K562 (cell line): ENCODE measurements at regions not wholly inside any gene's neighbourhood (a gene's known extent, or its start where the extent isn't known, plus 50 kb on each side); places are given as distances from the start of the nearest gene placed in this dataset.

ENCODE experiments used
- ARID2 ChIP-seq: fragments of 450-650 bp; IDR thresholded peaks from 2 replicates; pipeline ENCODE4 v1.6.1; 2017; ENCODE audit warnings: antibody characterized with exemption, mild to moderate bottlenecking
- MEF2D ChIP-seq: conservative IDR thresholded peaks from 2 replicates; pipeline ENCODE4 v1.6.1; 2016; ENCODE audit warnings: low read depth, missing genetic modification characterization, missing compliant biosample characterization
- MYNN ChIP-seq, 2 experiments: sonication (generic); formaldehyde crosslinking in 1 of 2; IDR thresholded peaks; 2 replicates each; pipeline versions ENCODE4 v1.5.0 to v1.6.1; 2016 to 2020; ENCODE audit warnings: antibody characterized with exemption in 1 of 2, missing genetic modification reagents in 1 of 2
- RAD21 ChIP-seq, 2 experiments: fragments of 250-450 bp in 1 of 2; fragments of 450-650 bp in 1 of 2; sonication (Bioruptor Pico) in 1 of 2; formaldehyde crosslinking in 1 of 2; IDR thresholded peaks in 1 of 2; conservative IDR thresholded peaks in 1 of 2; 2 replicates each; pipeline versions ENCODE4 v1.4.0 to v1.8.0; 2020 to 2022; ENCODE audit warnings: mild to moderate bottlenecking in 2 of 2, moderate library complexity in 1 of 2
- SMC3 ChIP-seq: conservative IDR thresholded peaks from 2 replicates; pipeline ENCODE4 v1.6.1; 2011; ENCODE audit warnings: low read depth, low read length, improper control_type of control experiment; ENCODE audit not compliant: insufficient read depth
- TF ChIP-seq, protein P1 (sequence below): fragments of 450-650 bp; IDR thresholded peaks from 2 replicates; pipeline ENCODE4 v1.6.1; 2016; ENCODE audit warnings: missing biosample characterization, missing genetic modification characterization
- TF ChIP-seq, protein P2 (sequence below): fragments of 200-800 bp; sonication (Bioruptor generic); IDR thresholded peaks from 2 replicates; pipeline ENCODE4 v1.6.1; 2017; ENCODE audit warnings: missing genetic modification characterization, missing compliant biosample characterization
- TF ChIP-seq, protein P3 (sequence below): sonication (generic); formaldehyde crosslinking; IDR thresholded peaks from 2 replicates; pipeline ENCODE4 v1.8.0; 2022; ENCODE audit warnings: missing genetic modification reagents, mild to moderate bottlenecking, borderline replicate concordance

DNA sequence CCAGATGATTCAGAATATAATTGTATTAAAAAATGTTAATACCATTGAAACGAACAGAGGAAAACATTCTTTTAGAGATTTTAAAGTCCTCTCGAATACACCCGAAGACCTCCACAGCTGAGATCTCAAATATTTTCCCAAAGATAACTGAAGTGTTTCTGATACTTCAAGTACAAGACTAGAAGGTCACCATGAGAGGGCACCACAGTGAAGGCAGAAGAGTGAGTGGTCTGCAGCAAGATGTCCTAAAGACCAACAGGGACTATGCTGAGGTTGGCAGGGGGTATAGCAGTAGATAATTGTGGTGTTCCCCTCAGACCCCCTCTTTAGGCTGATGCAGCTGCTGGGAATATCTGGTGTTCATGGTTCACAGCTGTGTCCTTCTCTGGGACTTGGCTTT lies 156.5 kb downstream of the PDCD6IP start (continued):
- TF ChIP-seq RAD21 (CRISPR knock-in tag; conservative IDR thresholded peaks at IDR 0.05 in 1 of 2, IDR thresholded peaks at IDR 0.05 in 1 of 2) (peak; percentile 82 to 86), MYNN (IDR thresholded peaks at IDR 0.05) (no peak), MYNN (CRISPR knock-in tag; IDR thresholded peaks at IDR 0.05) (no peak), SMC3 (peak; percentile 71), MEF2D (no peak), ARID2 (peak; percentile 72; the same call in 1 of the 2 replicates)
- TF ChIP-seq, protein P1, sequence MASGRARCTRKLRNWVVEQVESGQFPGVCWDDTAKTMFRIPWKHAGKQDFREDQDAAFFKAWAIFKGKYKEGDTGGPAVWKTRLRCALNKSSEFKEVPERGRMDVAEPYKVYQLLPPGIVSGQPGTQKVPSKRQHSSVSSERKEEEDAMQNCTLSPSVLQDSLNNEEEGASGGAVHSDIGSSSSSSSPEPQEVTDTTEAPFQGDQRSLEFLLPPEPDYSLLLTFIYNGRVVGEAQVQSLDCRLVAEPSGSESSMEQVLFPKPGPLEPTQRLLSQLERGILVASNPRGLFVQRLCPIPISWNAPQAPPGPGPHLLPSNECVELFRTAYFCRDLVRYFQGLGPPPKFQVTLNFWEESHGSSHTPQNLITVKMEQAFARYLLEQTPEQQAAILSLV (tag): no peak
- TF ChIP-seq, protein P2, sequence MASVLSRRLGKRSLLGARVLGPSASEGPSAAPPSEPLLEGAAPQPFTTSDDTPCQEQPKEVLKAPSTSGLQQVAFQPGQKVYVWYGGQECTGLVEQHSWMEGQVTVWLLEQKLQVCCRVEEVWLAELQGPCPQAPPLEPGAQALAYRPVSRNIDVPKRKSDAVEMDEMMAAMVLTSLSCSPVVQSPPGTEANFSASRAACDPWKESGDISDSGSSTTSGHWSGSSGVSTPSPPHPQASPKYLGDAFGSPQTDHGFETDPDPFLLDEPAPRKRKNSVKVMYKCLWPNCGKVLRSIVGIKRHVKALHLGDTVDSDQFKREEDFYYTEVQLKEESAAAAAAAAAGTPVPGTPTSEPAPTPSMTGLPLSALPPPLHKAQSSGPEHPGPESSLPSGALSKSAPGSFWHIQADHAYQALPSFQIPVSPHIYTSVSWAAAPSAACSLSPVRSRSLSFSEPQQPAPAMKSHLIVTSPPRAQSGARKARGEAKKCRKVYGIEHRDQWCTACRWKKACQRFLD (CRISPR knock-in tag): no peak
- TF ChIP-seq, protein P3, sequence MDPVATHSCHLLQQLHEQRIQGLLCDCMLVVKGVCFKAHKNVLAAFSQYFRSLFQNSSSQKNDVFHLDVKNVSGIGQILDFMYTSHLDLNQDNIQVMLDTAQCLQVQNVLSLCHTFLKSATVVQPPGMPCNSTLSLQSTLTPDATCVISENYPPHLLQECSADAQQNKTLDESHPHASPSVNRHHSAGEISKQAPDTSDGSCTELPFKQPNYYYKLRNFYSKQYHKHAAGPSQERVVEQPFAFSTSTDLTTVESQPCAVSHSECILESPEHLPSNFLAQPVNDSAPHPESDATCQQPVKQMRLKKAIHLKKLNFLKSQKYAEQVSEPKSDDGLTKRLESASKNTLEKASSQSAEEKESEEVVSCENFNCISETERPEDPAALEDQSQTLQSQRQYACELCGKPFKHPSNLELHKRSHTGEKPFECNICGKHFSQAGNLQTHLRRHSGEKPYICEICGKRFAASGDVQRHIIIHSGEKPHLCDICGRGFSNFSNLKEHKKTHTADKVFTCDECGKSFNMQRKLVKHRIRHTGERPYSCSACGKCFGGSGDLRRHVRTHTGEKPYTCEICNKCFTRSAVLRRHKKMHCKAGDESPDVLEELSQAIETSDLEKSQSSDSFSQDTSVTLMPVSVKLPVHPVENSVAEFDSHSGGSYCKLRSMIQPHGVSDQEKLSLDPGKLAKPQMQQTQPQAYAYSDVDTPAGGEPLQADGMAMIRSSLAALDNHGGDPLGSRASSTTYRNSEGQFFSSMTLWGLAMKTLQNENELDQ (CRISPR knock-in tag): no peak
